ENCODE measurements at regions not wholly inside any gene's neighbourhood (a gene's known extent, or its start where the extent isn't known, plus 50 kb on each side); places are given as distances from the start of the nearest gene placed in this dataset. TPM values are rescaled to one million over a fixed set of nuclear protein-coding genes. Genes with fewer than 3 reads are reported as not detected.

Small RNA genes in the stretch of these regions (small RNA-seq; reads per million reads assigned to genes)
- gene RF00012 (ENCODE audit: low replicate concordance): not detected

Measured in skin of body (tissue), 1 donor.